OCI-LY1 (cell line): ENCODE measurements at regions not wholly inside any gene's neighbourhood (a gene's known extent, or its start where the extent isn't known, plus 50 kb on each side); places are given as distances from the start of the nearest gene placed in this dataset.

Source experiments
- H2AFZ ChIP-seq: fragments of 200-600 bp; sonication (generic), shearing (Covaris generic); 2 replicates; pipeline ENCODE4 v1.6.0; 2014; ENCODE audit warnings: antibody characterized with exemption, mild to moderate bottlenecking, low read length
- H3F3A ChIP-seq: fragments of 200-600 bp; sonication (generic), shearing (Covaris generic); 2 replicates; pipeline ENCODE4 v1.6.0; 2014; ENCODE audit warnings: mild to moderate bottlenecking, antibody characterized with exemption, low read length, moderate library complexity; ENCODE audit not compliant: insufficient read depth
- H3K27ac ChIP-seq: fragments of 200-600 bp; sonication (generic); 2 replicates; pipeline ENCODE4 v1.5.1; 2014; ENCODE audit warnings: low read length, mixed run types, mild to moderate bottlenecking, low read depth; ENCODE audit not compliant: poor library complexity, severe bottlenecking
- H3K27me3 ChIP-seq: fragments of 200-600 bp; sonication (generic); 2 replicates; pipeline ENCODE4 v1.6.0; 2014; ENCODE audit warnings: antibody characterized with exemption, mild to moderate bottlenecking, low read length, moderate library complexity; ENCODE audit not compliant: insufficient read depth
- H3K36me3 ChIP-seq: fragments of 200-600 bp; sonication (generic); 2 replicates; pipeline ENCODE4 v1.6.1; 2014; ENCODE audit warnings: mild to moderate bottlenecking, antibody characterized with exemption, low read length, moderate library complexity, mixed read lengths; ENCODE audit not compliant: insufficient read depth
- H3K4me1 ChIP-seq: fragments of 200-600 bp; sonication (generic); 2 replicates; pipeline ENCODE4 v1.5.1; 2014; ENCODE audit warnings: mild to moderate bottlenecking, low read length, moderate library complexity; ENCODE audit not compliant: insufficient read depth, severe bottlenecking
- H3K4me2 ChIP-seq: fragments of 200-600 bp; sonication (generic), shearing (Covaris generic); 2 replicates; pipeline ENCODE4 v1.6.1; 2014; ENCODE audit warnings: low read length
- H3K4me3 ChIP-seq: fragments of 200-600 bp; sonication (generic); 2 replicates; pipeline ENCODE4 v1.5.1; 2014; ENCODE audit warnings: low read length, low read depth, mild to moderate bottlenecking, mixed read lengths; ENCODE audit not compliant: poor library complexity, severe bottlenecking
- H3K79me2 ChIP-seq: fragments of 200-600 bp; shearing (Covaris generic); 2 replicates; pipeline ENCODE4 v1.6.1; 2016; ENCODE audit warnings: mixed run types, low read length, mixed read lengths; ENCODE audit not compliant: insufficient read depth
- H3K9ac ChIP-seq: fragments of 200-600 bp; sonication (generic), shearing (Covaris generic); 2 replicates; pipeline ENCODE4 v1.6.1; 2014; ENCODE audit warnings: mild to moderate bottlenecking, low read length, mixed read lengths
- H3K9me2 ChIP-seq: fragments of 200-600 bp; sonication (generic), shearing (Covaris generic); 2 replicates; pipeline ENCODE4 v1.6.1; 2014; ENCODE audit warnings: low read depth, mild to moderate bottlenecking, low read length, mixed read lengths
- H3K9me3 ChIP-seq: fragments of 200-600 bp; shearing (Covaris generic); 2 replicates; pipeline ENCODE4 v1.6.1; 2014; ENCODE audit warnings: low read length, mixed read lengths
- H4K20me1 ChIP-seq: fragments of 200-600 bp; sonication (generic), shearing (Covaris generic); 2 replicates; pipeline ENCODE4 v1.6.0; 2016; ENCODE audit warnings: mild to moderate bottlenecking, low read length; ENCODE audit not compliant: insufficient read depth
- EZH2 ChIP-seq: fragments of 200-600 bp; sonication (generic), shearing (Covaris generic); IDR thresholded peaks from 2 replicates; pipeline ENCODE4 v1.8.0; 2017; ENCODE audit warnings: borderline replicate concordance, mixed run types, mild to moderate bottlenecking, antibody characterized with exemption, low read length, moderate library complexity, mixed read lengths
- TF ChIP-seq, protein P1 (sequence below): fragments of 200-600 bp; sonication (generic), shearing (Covaris generic); IDR thresholded peaks from 2 replicates; pipeline ENCODE4 v1.5.1; 2017; ENCODE audit warnings: mild to moderate bottlenecking, antibody characterized with exemption, low read length, moderate library complexity, mixed read lengths

DNA sequence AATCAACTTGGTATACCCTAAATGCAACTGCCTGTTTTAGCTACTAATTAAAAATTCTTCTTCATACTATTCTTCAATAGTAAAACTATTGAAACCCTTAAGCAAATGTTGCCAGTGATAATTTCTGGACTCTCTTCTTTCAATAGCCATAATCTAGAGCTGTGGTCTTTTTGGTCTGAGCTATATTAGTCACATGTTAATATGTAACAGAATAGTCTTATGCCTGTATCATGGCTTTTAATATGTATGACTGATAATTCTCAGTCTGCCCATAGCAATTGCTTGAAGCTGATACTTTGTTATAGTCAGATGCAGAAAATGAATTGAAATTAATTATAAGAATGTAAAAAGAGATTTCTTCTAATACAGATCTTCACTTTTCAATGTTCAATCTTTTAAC, 1871.9 kb upstream of the CDH6 start:
- no peaks in the 10 kb centered on the region for H3K9me2 ChIP-seq
- no peaks in the 10 kb centered on the region for H3K4me1 ChIP-seq
- H3K27me3 ChIP-seq: no peaks in the 10 kb centered on the region
- H3K36me3 ChIP-seq: no peaks in the 10 kb centered on the region
- no peaks in the 10 kb centered on the region for H3F3A ChIP-seq
- H3K4me3 ChIP-seq: no peak overlapping the region
- H3K4me2 ChIP-seq: no peak overlapping the region
- no peak for TF ChIP-seq EZH2
- TF ChIP-seq, protein P1, sequence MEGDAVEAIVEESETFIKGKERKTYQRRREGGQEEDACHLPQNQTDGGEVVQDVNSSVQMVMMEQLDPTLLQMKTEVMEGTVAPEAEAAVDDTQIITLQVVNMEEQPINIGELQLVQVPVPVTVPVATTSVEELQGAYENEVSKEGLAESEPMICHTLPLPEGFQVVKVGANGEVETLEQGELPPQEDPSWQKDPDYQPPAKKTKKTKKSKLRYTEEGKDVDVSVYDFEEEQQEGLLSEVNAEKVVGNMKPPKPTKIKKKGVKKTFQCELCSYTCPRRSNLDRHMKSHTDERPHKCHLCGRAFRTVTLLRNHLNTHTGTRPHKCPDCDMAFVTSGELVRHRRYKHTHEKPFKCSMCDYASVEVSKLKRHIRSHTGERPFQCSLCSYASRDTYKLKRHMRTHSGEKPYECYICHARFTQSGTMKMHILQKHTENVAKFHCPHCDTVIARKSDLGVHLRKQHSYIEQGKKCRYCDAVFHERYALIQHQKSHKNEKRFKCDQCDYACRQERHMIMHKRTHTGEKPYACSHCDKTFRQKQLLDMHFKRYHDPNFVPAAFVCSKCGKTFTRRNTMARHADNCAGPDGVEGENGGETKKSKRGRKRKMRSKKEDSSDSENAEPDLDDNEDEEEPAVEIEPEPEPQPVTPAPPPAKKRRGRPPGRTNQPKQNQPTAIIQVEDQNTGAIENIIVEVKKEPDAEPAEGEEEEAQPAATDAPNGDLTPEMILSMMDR: no peak
- H3K9me3 ChIP-seq: no peaks in the 10 kb centered on the region
- no peaks in the 10 kb centered on the region for H4K20me1 ChIP-seq
- no peaks in the 10 kb centered on the region for H3K79me2 ChIP-seq
- H3K9ac ChIP-seq: no peak overlapping the region
- no peak overlapping the region for H3K27ac ChIP-seq
- H2AFZ ChIP-seq: no peak overlapping the region

DNA sequence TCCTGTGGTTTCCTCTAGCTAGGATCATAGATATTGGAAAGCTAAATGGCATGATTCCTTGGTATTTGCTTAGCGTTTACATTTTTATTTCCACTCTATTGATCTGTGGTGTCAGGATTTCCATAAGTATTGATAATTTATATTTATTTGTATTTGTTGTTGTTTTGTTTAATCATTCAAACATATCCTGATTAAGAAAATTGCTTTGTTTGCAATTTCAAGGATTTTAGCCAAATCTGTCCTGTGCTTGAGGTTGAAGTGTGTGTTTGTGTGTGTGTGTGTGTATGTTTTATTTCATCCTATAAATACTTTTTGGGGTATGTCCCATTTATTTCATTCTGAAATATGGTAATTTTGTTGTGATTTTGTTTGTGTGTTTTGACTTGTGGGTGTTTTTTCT, 1884.1 kb upstream of the CDH6 start:
- H3K4me1 ChIP-seq: no peaks in the 10 kb centered on the region

DNA sequence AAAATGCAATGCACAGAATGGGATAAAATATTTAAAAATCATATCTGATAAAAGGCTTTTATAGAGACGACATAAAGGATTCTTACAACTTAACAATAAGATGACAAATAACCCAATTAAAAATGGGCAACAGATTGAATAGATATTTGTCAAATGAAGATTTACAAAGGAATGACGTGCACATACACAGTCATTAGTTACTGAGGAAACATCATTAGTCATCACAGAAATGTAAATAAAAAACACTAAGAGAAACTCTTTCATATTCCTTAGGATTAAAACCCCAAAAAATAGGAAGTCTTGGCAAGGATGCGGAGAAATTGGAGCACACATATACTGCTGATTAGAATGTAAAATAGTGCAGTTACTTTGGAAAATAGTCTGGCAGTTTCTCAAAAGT, 1886.0 kb upstream of the CDH6 start:
- Histone ChIP-seq H3K9me2 (no peaks in the 10 kb centered on the region), H3K4me2 (no peak overlapping the region), H3K36me3 (no peaks in the 10 kb centered on the region), H3K4me1 (no peaks in the 10 kb centered on the region), H3K9ac (no peak overlapping the region), H3K79me2 (no peaks in the 10 kb centered on the region), H3K4me3 (no peak overlapping the region), H3K27me3 (no peaks in the 10 kb centered on the region), H3F3A (no peaks in the 10 kb centered on the region), H2AFZ (no peak overlapping the region), H3K27ac (no peak overlapping the region), H4K20me1 (no peaks in the 10 kb centered on the region), H3K9me3 (no peaks in the 10 kb centered on the region)
- TF ChIP-seq, protein P1: no peak
- no peak for TF ChIP-seq EZH2

More for the DNA sequence above, 1884.1 kb upstream of the CDH6 start:
- H3F3A ChIP-seq: no peaks in the 10 kb centered on the region
- H3K27ac ChIP-seq: no peak overlapping the region
- H3K27me3 ChIP-seq: no peaks in the 10 kb centered on the region
- H2AFZ ChIP-seq: no peak overlapping the region
- TF ChIP-seq, protein P1: no peak
- TF ChIP-seq EZH2: no peak
- H3K4me3 ChIP-seq: no peak overlapping the region
- no peaks in the 10 kb centered on the region for H3K9me3 ChIP-seq
- H3K9ac ChIP-seq: no peak overlapping the region
- no peaks in the 10 kb centered on the region for H4K20me1 ChIP-seq
- no peak overlapping the region for H3K4me2 ChIP-seq
- H3K9me2 ChIP-seq: no peaks in the 10 kb centered on the region
- H3K79me2 ChIP-seq: no peaks in the 10 kb centered on the region
- no peaks in the 10 kb centered on the region for H3K36me3 ChIP-seq
